ENCODE measurements at regions not wholly inside any gene's neighbourhood (a gene's known extent, or its start where the extent isn't known, plus 50 kb on each side); places are given as distances from the start of the nearest gene placed in this dataset.

GRCh38 chr17:79354173-79354820 lies 256.6 kb downstream of the RBFOX3 start:
- TF ChIP-seq MAX (IDR thresholded peaks at IDR 0.05; ENCODE audit: insufficient read depth, insufficient read length): no peak
- TF ChIP-seq POLR2AphosphoS5 (IDR thresholded peaks at IDR 0.05; ENCODE audit: insufficient read depth, low read depth, low read length): no peak
